SJCRH30 (cell line): ENCODE measurements at regions not wholly inside any gene's neighbourhood (a gene's known extent, or its start where the extent isn't known, plus 50 kb on each side); places are given as distances from the start of the nearest gene placed in this dataset.
"Not testable (repeated sequence)": the region's sequence is repeated elsewhere in the genome, so short reads cannot be mapped to it uniquely, and the experiment has no call there.

Source experiments
- DNase-seq, 2 experiments: peaks; one replicate each; pipeline ENCODE4 v3.0.0-alpha.2; 2015 to 2020
- H3K27ac ChIP-seq: fragments of 250-450 bp; sonication (Bioruptor Pico); 2 replicates; pipeline ENCODE4 v1.5.1; 2020; ENCODE audit warnings: mild to moderate bottlenecking, moderate library complexity
- H3K27me3 ChIP-seq: fragments of 250-450 bp; sonication (Bioruptor Pico); 2 replicates; pipeline ENCODE4 v1.5.1; 2020; ENCODE audit warnings: mild to moderate bottlenecking, moderate library complexity
- H3K36me3 ChIP-seq: fragments of 250-450 bp; sonication (Bioruptor Pico); 2 replicates; pipeline ENCODE4 v1.5.1; 2020; ENCODE audit warnings: mild to moderate bottlenecking, moderate library complexity
- H3K4me1 ChIP-seq: fragments of 250-450 bp; sonication (Bioruptor Pico); 2 replicates; pipeline ENCODE4 v1.5.1; 2020; ENCODE audit warnings: mild to moderate bottlenecking, moderate library complexity
- H3K4me3 ChIP-seq: fragments of 250-450 bp; sonication (Bioruptor Pico); 2 replicates; pipeline ENCODE4 v1.5.1; 2020; ENCODE audit warnings: mild to moderate bottlenecking, moderate library complexity
- H3K9me3 ChIP-seq: fragments of 250-450 bp; sonication (Bioruptor Pico); replicated peaks from 2 replicates; pipeline ENCODE4 v1.5.1; 2020; ENCODE audit warnings: mild to moderate bottlenecking, moderate library complexity

DNA sequence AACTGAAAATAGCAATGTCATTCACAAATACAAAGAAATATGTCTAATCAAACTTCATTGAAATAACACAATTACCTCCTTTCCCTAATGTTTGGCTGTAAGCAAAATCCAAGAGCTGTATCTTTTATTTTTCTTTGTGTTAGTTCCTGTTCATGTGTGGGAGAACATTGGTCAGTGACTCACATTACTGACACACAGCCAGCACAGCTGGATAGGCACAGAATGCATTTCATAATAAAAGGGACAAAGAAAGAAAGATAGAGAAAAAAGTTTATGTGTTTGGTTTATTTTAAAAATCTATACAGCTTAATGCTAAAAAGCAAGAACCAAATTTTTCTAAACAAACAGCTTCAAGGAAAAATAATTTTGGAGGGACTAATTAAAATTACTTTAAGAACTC, 185.6 kb upstream of the COL3A1 start:
- peak; percentile 70 to 80 for DNase-seq
- no peak overlapping the region for H3K4me3 ChIP-seq
- H3K27me3 ChIP-seq = no peaks in the 10 kb centered on the region
- H3K36me3 ChIP-seq = no peaks in the 10 kb centered on the region
- peak overlapping the region; percentile 13 for H3K27ac ChIP-seq
- no peaks in the 10 kb centered on the region for H3K9me3 ChIP-seq
- H3K4me1 ChIP-seq = peaks cover 19% of the 10 kb centered on the region

DNA sequence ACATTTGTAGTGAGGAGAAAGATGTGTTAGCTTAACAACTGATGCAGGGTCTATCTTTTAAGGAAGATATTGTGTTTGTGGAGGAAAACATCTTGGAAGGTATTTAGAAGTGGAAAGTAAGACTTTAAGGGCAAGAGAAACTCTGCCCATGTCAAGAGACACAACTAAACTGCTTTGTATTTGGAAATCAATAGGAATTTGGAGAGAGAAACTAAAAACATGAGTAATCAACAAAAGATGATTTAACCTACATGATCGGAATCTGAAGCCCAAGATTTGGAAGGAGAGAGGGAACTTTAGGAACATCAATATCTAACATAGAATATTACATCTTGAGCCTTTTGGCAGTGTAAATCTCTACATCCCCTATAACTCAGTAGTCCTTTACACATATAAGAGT, 184.2 kb upstream of the COL3A1 start:
- Histone ChIP-seq H3K27me3 (no peaks in the 10 kb centered on the region), H3K9me3 (no peaks in the 10 kb centered on the region), H3K27ac (no peak overlapping the region), H3K36me3 (no peaks in the 10 kb centered on the region), H3K4me1 (peaks cover 13% of the 10 kb centered on the region), H3K4me3 (no peak overlapping the region)
- DNase-seq = no peak

DNA sequence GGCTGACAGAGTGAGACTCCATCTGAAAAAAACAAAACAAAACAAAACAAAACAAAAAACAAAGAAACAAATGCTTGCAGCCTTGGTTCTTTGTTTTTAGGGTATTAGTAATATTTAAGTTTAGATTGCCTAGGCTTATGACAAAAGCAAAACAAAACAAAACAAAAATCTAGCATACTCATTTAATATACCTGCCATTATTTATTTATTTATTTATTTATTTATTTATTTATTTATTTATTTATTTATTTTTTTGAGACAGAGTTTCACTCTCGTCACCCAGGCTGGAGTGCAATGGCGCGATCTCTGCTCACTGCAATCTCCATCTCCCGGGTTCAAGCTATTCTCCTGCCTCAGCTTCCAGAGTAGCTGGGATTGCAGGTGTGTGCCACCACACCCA, 179.7 kb upstream of the COL3A1 start:
- not testable (repeated sequence) for H3K9me3 ChIP-seq, H3K4me1 ChIP-seq, H3K36me3 ChIP-seq, H3K27ac ChIP-seq, H3K27me3 ChIP-seq, DNase-seq, H3K4me3 ChIP-seq

- Histone ChIP-seq H3K27ac (no peak overlapping the region), H3K4me3 (no peak overlapping the region), H3K36me3 (no peaks in the 10 kb centered on the region), H3K4me1 (peaks cover 10% of the 10 kb centered on the region), H3K27me3 (no peaks in the 10 kb centered on the region), H3K9me3 (peaks cover 7% of the 10 kb centered on the region; the same call in 1 of the 2 replicates)
- no peak for DNase-seq
Observed at GRCh38 chr2:188795762-188796161, 178.4 kb upstream of the COL3A1 start.

DNA sequence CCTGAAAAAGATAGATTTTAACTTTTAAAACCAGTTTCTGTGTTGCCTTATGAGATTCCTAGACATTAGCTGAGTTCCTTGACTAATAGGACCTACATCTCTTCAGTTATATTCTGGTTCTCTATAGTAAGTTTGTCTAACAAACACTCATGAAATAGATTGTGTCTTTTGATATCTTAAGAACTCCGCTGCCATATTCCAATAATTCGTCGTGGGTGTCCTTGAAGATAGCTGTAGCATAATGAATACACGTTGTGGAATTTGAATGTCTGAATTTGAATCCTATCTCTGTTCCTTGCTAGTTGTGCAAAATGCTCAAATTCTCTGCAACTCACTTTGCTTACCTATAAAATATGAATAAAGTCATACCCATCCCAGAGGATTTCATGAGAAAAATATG, 176.8 kb upstream of the COL3A1 start:
- no peaks in the 10 kb centered on the region for H3K36me3 ChIP-seq
- no peaks in the 10 kb centered on the region for H3K27me3 ChIP-seq
- DNase-seq = no peak
- H3K4me1 ChIP-seq = peaks cover 10% of the 10 kb centered on the region
- H3K27ac ChIP-seq = no peak overlapping the region
- no peak overlapping the region for H3K4me3 ChIP-seq
- peaks cover 8% of the 10 kb centered on the region; the same call in 1 of the 2 replicates for H3K9me3 ChIP-seq

DNA sequence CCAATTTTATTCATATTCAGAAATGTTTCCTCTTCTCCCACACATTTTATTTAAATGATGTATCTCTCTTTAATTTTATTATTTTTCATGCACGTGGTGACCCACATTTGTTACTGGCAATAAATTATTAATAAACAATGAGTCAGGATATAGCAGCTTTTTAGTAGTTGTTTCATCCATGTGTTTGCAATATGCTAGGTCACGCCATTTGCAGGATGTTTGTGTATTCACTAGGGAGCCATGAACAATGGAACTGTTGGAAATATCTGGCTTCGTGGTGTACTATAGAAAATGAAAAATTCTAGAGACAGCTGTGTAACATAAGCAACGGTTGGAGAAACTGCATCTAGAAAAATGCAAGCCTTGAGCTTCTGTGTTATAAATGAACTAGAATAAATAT, 176.0 kb upstream of the COL3A1 start:
- peak; percentile 51 to 74 for DNase-seq
- no peak overlapping the region for H3K4me3 ChIP-seq
- peaks cover 10% of the 10 kb centered on the region for H3K4me1 ChIP-seq
- peaks cover 12% of the 10 kb centered on the region for H3K9me3 ChIP-seq
- no peak overlapping the region; the same call in 1 of the 2 replicates for H3K27ac ChIP-seq
- no peaks in the 10 kb centered on the region for H3K36me3 ChIP-seq
- no peaks in the 10 kb centered on the region for H3K27me3 ChIP-seq

DNA sequence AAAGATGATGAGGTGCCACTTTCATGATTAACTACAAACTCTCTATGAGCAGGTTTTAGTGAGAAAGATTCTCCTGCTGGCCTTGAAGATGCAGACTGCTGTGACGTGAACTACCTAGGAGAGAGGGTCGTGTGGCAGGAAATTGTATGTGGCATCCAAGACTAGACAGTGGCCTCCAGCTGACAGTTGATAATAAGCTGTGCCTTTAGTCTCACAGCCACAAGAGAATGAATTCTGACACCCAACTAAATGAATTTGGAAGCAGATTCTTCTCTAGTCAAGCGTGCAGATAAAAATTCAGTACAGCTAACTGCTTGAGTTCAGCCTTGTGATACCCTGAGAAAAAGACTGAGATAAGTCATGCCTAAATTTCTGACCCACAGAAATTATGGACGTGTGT, 169.0 kb upstream of the COL3A1 start:
- Histone ChIP-seq H3K27ac (no peak overlapping the region), H3K4me3 (no peak overlapping the region), H3K4me1 (peaks cover 14% of the 10 kb centered on the region), H3K36me3 (no peaks in the 10 kb centered on the region), H3K9me3 (peaks cover 14% of the 10 kb centered on the region), H3K27me3 (no peaks in the 10 kb centered on the region)
- no peak for DNase-seq

DNA sequence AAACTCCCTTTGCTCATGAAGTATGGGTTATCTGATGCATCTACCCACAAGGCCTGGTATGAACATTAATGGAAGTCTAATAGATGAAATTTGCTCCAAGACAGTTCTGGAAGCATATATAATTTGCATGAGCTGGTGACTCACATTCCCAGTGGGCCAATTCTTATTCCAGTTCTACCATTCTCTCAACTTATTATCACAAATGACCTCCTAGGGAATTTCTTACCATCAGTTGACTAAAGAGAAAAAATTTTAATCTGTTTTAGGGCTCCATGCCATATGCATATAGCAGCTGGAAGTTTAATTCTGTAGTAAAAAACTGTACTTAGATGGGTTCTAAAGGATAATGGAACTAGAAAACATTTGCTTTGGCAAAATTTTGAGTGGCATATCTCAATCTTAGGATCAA, 165.2 kb upstream of the COL3A1 start:
- peaks cover 14% of the 10 kb centered on the region for H3K4me1 ChIP-seq
- DNase-seq = no peak
- no peaks in the 10 kb centered on the region for H3K27me3 ChIP-seq
- no peak overlapping the region for H3K27ac ChIP-seq
- no peaks in the 10 kb centered on the region; the same call in none of the 2 replicates for H3K9me3 ChIP-seq
- H3K4me3 ChIP-seq = no peak overlapping the region
- no peaks in the 10 kb centered on the region for H3K36me3 ChIP-seq

DNA sequence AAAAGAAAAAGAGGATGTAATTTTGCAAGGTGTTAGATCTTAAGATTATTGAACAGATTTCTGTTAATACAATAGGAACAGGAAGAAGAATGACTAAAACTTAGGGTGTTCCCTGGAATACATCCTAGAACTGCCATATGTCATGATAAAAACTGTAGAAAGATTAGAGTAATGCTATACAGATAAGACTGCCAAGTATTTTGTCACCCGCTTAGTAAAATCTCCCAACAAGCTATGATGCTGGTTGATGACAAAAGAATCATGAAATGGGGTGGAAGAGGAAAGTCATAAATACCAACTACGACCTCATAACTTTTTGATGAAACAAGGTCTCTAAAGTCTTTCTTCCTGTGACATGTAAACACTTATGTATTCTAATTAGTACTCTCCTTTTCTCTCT, 163.6 kb upstream of the COL3A1 start:
- Histone ChIP-seq H3K27ac (no peak overlapping the region), H3K27me3 (no peaks in the 10 kb centered on the region), H3K9me3 (no peaks in the 10 kb centered on the region), H3K36me3 (no peaks in the 10 kb centered on the region), H3K4me1 (peaks cover 14% of the 10 kb centered on the region), H3K4me3 (no peak overlapping the region)
- DNase-seq = no peak

GRCh38 chr2:188811522-188811921, 162.7 kb upstream of the COL3A1 start:
- Histone ChIP-seq H3K4me1 (peaks cover 14% of the 10 kb centered on the region), H3K27ac (no peak overlapping the region)
- no peak for DNase-seq

DNA sequence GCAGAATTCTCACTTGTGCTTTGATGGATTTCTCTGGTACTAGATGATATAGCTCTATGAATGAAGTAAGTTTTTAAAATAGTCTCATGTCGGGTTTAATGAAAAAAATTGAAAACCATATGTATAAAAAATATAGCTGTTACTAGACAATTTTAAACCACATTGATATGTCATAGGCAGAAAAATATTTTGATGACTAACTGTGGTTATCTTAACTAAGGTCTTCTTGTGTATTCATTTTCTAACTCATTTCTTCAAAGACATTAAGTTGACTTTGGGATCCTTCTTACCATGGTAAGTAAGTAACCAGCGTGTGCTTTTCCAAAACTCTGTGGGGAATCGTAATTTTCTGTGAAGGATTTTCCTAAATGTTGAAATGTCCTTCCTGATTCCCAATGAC, 160.9 kb upstream of the COL3A1 start:
- H3K27ac ChIP-seq = no peak overlapping the region
- no peak overlapping the region for H3K4me3 ChIP-seq
- H3K9me3 ChIP-seq = no peaks in the 10 kb centered on the region; the same call in 1 of the 2 replicates
- no peaks in the 10 kb centered on the region for H3K27me3 ChIP-seq
- peaks cover 11% of the 10 kb centered on the region for H3K4me1 ChIP-seq
- no peak for DNase-seq
- no peaks in the 10 kb centered on the region for H3K36me3 ChIP-seq

More at GRCh38 chr2:188811522-188811921, 162.7 kb upstream of the COL3A1 start:
- Histone ChIP-seq H3K4me3 (no peak overlapping the region), H3K9me3 (no peaks in the 10 kb centered on the region; the same call in 1 of the 2 replicates), H3K36me3 (no peaks in the 10 kb centered on the region), H3K27me3 (no peaks in the 10 kb centered on the region)

DNA sequence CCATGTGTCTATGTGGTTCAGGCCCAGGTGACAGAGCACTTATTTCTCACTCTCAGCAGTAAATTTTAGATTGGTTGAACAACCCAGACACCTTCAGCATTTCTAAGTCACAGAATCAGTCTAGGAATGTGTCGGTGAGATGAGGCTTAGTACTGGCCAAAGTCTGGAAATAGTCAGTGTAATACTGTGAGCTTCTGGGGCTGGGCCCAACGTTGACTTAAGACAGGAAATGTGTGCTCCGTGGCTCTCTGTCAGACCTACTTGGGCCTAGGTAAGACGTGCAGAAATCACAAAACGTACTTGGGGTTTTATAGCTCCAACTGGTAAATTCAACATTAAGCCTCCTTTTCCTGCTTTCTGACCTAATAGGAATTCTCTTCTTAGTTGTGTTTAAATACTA, 160.3 kb upstream of the COL3A1 start:
- Histone ChIP-seq H3K4me1 (peaks cover 7% of the 10 kb centered on the region), H3K4me3 (no peak overlapping the region), H3K27ac (no peak overlapping the region), H3K27me3 (no peaks in the 10 kb centered on the region), H3K36me3 (no peaks in the 10 kb centered on the region), H3K9me3 (no peaks in the 10 kb centered on the region; the same call in 1 of the 2 replicates)
- DNase-seq = no peak

DNA sequence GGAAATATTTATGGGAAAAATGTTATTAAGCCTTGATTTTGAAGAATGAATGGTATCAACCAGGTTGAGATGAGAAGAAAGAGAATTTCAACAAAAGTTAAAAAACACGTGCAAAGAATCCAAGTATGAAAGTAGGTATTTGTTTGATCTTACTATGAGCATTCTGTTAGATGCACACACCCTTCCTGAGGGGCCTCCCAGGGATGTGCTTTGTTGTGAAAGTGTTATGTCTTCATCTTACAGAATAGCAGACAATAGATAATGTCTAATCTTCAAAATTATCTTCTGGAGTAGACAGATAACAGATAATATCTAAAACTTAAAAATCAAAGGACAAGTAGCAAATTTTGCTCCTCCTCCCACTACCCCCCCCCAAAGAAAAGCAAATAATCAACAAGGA, 155.2 kb upstream of the COL3A1 start:
- no peak for DNase-seq
- peaks cover 17% of the 10 kb centered on the region for H3K4me1 ChIP-seq
- H3K4me3 ChIP-seq = no peak overlapping the region
- no peaks in the 10 kb centered on the region; the same call in none of the 2 replicates for H3K9me3 ChIP-seq
- H3K27ac ChIP-seq = no peak overlapping the region
- no peaks in the 10 kb centered on the region for H3K27me3 ChIP-seq
- no peaks in the 10 kb centered on the region for H3K36me3 ChIP-seq

DNA sequence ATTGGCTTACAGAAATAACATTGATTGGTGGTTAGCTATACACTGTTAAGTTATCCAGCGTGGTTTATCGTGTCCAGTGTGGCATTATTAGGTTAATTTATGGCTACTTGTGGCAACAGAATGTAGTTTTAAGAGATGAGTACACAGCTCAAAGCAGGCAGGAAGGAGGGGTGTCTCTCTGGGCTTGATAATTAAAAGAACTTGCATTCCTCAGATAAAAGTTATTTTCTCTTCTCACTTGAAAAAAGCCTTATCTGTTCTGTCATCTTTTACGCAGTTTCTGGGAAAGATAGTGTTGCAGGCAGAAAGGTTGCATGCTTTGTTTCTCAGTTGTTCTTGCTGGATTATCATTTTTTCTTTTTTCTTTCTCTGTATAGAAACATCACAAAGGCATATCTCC, 154.4 kb upstream of the COL3A1 start:
- H3K27ac ChIP-seq = no peak overlapping the region
- H3K36me3 ChIP-seq = no peaks in the 10 kb centered on the region
- no peak overlapping the region for H3K4me3 ChIP-seq
- peaks cover 17% of the 10 kb centered on the region for H3K4me1 ChIP-seq
- H3K27me3 ChIP-seq = no peaks in the 10 kb centered on the region
- DNase-seq = no peak
- no peaks in the 10 kb centered on the region; the same call in none of the 2 replicates for H3K9me3 ChIP-seq

DNA sequence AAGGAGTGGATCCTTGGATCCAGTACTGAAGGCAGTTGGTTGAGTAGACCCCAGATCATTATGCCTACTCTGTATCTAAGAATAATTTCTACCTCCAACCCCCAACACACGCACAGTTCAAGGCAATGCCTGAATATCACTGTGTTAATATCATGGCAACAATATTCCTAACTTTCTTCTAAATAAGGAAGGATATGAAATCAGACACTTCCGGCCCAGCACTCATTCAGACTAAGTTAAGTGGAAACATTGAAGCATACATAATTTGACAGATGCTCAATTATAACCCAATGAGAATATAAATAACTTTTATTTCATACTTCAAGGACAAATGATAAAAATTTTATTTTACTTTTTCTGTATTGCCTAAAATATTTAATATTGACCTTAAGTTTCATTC, 153.6 kb upstream of the COL3A1 start:
- Histone ChIP-seq H3K27ac (no peak overlapping the region), H3K4me1 (peaks cover 17% of the 10 kb centered on the region), H3K4me3 (no peak overlapping the region), H3K27me3 (no peaks in the 10 kb centered on the region), H3K9me3 (no peaks in the 10 kb centered on the region; the same call in none of the 2 replicates), H3K36me3 (no peaks in the 10 kb centered on the region)
- DNase-seq = no peak

DNA sequence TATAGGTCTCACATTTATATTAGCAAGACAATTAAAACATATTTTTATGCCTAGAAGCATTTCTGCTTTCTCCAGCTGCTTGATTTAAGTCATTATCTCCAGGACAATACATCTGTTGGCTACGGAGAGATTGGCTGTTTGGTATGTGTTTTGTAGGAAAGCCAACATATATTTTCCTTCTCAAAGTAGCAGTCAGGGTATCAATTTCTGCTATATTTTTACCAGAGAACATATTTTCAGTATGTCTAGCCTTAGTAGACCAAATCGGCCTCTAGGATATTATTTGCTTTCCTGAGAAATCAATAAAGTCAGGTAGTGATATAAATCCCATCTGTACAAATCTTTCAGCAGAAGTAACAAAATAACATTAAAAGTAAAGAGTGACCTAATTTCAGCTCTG, 150.0 kb upstream of the COL3A1 start:
- Histone ChIP-seq H3K27me3 (no peaks in the 10 kb centered on the region), H3K36me3 (no peaks in the 10 kb centered on the region), H3K4me3 (no peak overlapping the region), H3K27ac (no peak overlapping the region), H3K9me3 (peaks cover 3% of the 10 kb centered on the region; the same call in 1 of the 2 replicates), H3K4me1 (peaks cover 12% of the 10 kb centered on the region)
- DNase-seq = no peak
